Common myeloid progenitor, CD34-positive (primary cell): ENCODE measurements at regions not wholly inside any gene's neighbourhood (a gene's known extent, or its start where the extent isn't known, plus 50 kb on each side); places are given as distances from the start of the nearest gene placed in this dataset.

ENCODE experiments used
- CTCF ChIA-PET: fragments of 350-600 bp; sonication (Branson Sonifier 250); formaldehyde crosslinking; loops from one replicate; lab custom pipeline; 2021; ENCODE audit warnings: antibody characterized with exemption; lab: Charles Lee
- POLR2A ChIA-PET: fragments of 350-600 bp; sonication (Branson Sonifier 250); formaldehyde crosslinking; loops from one replicate; lab custom pipeline; 2021; ENCODE audit warnings: antibody characterized with exemption; lab: Charles Lee
- DNase-seq, 3 donors: peaks; one replicate each; pipeline versions ENCODE4 v3.0.0 to v3.0.0-alpha.2; 2013
- H3K27ac ChIP-seq, 2 experiments: 1 replicate in 1 of 2; 2 replicates in 1 of 2; pipeline ENCODE4 v1.7.0; 2013; ENCODE audit warnings: inconsistent platforms in 2 of 2, low read length in 2 of 2, mild to moderate bottlenecking in 2 of 2, low read depth in 1 of 2, moderate library complexity in 1 of 2; ENCODE audit not compliant: severe bottlenecking in 2 of 2, insufficient read depth in 1 of 2, poor library complexity in 1 of 2
- H3K27me3 ChIP-seq, 5 experiments: replicated peaks in 2 of 5; 1 replicate in 3 of 5; 2 replicates in 2 of 5; pipeline versions ENCODE4 v1.6.1 to v1.7.0; 2013; ENCODE audit warnings: low read length in 4 of 5, mild to moderate bottlenecking in 2 of 5, moderate library complexity in 2 of 5, inconsistent platforms in 1 of 5; ENCODE audit not compliant: insufficient read depth in 5 of 5, control insufficient read depth in 4 of 5
- H3K36me3 ChIP-seq, 4 experiments: 1 replicate in 2 of 4; 2 replicates in 2 of 4; pipeline versions ENCODE4 v1.6.1 to v1.7.0; 2013; ENCODE audit warnings: low read length in 3 of 4, control low read depth in 1 of 4, mild to moderate bottlenecking in 1 of 4; ENCODE audit not compliant: control insufficient read depth in 4 of 4, insufficient read depth in 4 of 4
- H3K4me1 ChIP-seq, 4 experiments: 1 replicate in 3 of 4; 2 replicates in 1 of 4; pipeline versions ENCODE4 v1.6.1 to v1.7.1; 2013; ENCODE audit warnings: low read length in 3 of 4, mild to moderate bottlenecking in 3 of 4, control low read depth in 1 of 4, inconsistent platforms in 1 of 4, moderate library complexity in 1 of 4; ENCODE audit not compliant: control insufficient read depth in 4 of 4, insufficient read depth in 4 of 4; ENCODE audit errors: control extremely low read depth in 1 of 4
- H3K4me3 ChIP-seq, 7 experiments: 1 replicate in 4 of 7; 2 replicates in 3 of 7; pipeline versions ENCODE4 v1.5.1 to v1.7.0; 2013; ENCODE audit warnings: mild to moderate bottlenecking in 7 of 7, low read length in 6 of 7, moderate library complexity in 6 of 7, inconsistent platforms in 2 of 7, low read depth in 2 of 7, control low read depth in 1 of 7; ENCODE audit not compliant: insufficient read depth in 4 of 7, control insufficient read depth in 1 of 7; ENCODE audit errors: extremely low read depth in 1 of 7
- H3K9me3 ChIP-seq, 5 experiments: 1 replicate in 4 of 5; 2 replicates in 1 of 5; pipeline versions ENCODE4 v1.6.1 to v1.7.1; 2013; ENCODE audit warnings: low read length in 4 of 5, mild to moderate bottlenecking in 2 of 5, inconsistent platforms in 1 of 5, low read depth in 1 of 5, moderate library complexity in 1 of 5; ENCODE audit not compliant: control insufficient read depth in 4 of 5, insufficient read depth in 2 of 5; ENCODE audit errors: control extremely low read depth in 1 of 5
- WGBS: methylation state at CpG from one replicate; pipeline ENCODE4 v1.1.5; 2013; ENCODE audit not compliant: insufficient coverage; 5-methylcytosine and 5-hydroxymethylcytosine counted together

DNA sequence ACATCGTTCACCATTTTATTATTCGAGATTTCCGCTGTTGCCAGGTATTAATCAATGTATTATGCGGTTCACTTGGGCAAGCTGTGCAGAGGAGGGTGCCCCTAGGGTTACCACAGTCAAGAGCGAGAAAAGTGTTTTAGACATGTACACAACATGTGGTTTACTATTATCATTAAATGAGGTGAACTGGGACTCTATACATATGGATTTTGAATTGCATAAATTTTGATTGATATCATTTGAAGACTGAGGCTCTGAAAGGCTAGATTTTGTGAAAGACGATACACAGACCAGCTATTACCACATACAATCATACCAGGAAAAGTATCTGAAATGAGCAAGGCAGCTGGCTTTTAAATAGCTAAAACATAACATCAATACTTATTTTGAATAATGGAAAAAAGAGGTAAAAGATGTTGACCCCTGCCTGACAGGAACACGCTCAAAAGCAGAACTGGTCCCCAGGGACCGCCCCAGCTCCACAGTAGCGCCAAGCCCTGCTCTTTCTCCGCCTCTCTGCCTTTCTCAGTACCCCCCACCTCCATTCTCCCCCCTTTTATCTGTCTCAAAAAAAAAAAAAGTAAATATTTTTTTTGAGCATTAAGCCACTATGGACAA, 413.4 kb upstream of the MKI67 start:
- Histone ChIP-seq H3K36me3 (no peaks in the 10 kb centered on the region), H3K4me3 (no peak overlapping the region), H3K9me3 (no peaks in the 10 kb centered on the region), H3K27me3 (peaks cover 25 to 99% (median 67%) of the 10 kb centered on the region in 5 experiments), H3K27ac (no peak overlapping the region), H3K4me1 (peaks cover 0 to 8% (median 4%) of the 10 kb centered on the region in 4 experiments)
- ChIA-PET CTCF (interaction anchor here (0.6 to 1.3 kb wide), 4 partner anchors 8 to 30 kb away, joined by 3 to 6 read pairs (median 4); no protein-coding TSS in a partner anchor), POLR2A (no interaction called here)
- DNase-seq, result peak in 2 of 3 donors; percentile 18 to 19
- 60% methylated on average over 5 of the region's 10 CpGs for WGBS

GRCh38 chr10:128540128-128540762, 414.0 kb upstream of the MKI67 start:
- H3K4me3 ChIP-seq, result no peak overlapping the region
- H3K27ac ChIP-seq, result no peak overlapping the region
- H3K9me3 ChIP-seq, result no peaks in the 10 kb centered on the region
- CTCF ChIA-PET, result interaction anchor here (1.0 to 1.3 kb wide), 3 partner anchors 9 to 31 kb away, joined by 3 to 6 read pairs (median 4); no protein-coding TSS in a partner anchor
- H3K36me3 ChIP-seq, result no peaks in the 10 kb centered on the region
- H3K4me1 ChIP-seq, result peaks cover 0 to 8% (median 4%) of the 10 kb centered on the region in 4 experiments
- POLR2A ChIA-PET, result no interaction called here
- peaks cover 24 to 99% (median 63%) of the 10 kb centered on the region in 5 experiments for H3K27me3 ChIP-seq
- WGBS, result 8% methylated on average over 36 of the region's 38 CpGs
- no peak for DNase-seq

DNA sequence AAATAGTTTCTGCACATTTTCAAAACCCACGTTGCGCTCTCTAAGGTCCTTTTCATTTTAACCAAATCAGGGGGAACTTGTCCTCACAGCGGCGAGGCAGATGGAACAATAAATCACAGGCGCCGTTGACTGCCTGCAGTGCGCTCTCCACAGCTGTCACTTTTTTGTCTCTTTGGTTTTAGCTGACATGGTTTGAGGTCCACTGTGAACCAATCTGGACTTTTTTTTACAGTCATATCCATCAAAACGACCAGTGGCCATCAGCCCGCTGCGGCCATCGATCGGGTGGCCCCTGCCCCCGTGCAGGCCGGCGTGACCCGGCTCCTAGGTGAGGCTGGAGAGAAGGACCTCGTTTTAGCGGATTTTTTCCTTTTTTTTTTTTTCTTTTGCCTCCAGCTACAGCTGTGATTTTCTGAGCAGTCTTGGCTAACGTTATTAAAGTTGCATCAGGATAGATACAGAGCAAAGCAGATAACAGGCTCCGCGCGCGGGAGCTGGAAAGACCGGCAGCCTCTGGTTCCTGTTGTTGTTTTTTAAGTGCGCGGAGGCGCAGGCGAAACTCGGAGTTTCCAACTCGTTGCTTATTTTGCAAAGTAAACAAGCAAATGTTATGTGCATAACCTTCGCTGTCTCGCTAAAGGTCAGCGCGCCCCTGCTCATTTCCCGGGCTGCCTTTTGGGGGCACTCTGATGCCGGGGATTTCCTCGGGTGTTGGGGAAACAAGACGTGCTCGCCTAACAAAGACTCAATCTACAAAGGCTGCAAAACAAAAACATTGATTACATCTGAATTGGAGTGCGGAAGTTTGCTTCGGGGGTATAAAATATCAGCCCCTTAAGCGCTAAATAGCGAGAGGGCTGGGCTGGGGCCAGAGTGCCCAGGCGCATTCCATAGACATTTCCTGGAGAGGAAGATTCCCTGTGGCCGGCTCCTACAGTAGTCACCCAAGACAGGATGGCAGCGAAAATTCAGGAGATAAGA, 414.8 kb upstream of the MKI67 start:
- no peak overlapping the region for H3K27ac ChIP-seq
- ChIA-PET CTCF (no interaction called here), POLR2A (no interaction called here)
- WGBS, result 5% methylated on average over 46 of the region's 46 CpGs
- DNase-seq, result peak; percentile 11 to 23 (median 12)
- no peak overlapping the region for H3K4me3 ChIP-seq
- no peaks in the 10 kb centered on the region for H3K9me3 ChIP-seq
- no peaks in the 10 kb centered on the region for H3K36me3 ChIP-seq
- H3K27me3 ChIP-seq, result peaks cover 16 to 99% (median 56%) of the 10 kb centered on the region in 5 experiments
- peaks cover 0 to 8% (median 4%) of the 10 kb centered on the region in 4 experiments for H3K4me1 ChIP-seq

GRCh38 chr10:128541926-128542475, 415.8 kb upstream of the MKI67 start:
- POLR2A ChIA-PET, result no interaction called here
- Histone ChIP-seq H3K9me3 (no peaks in the 10 kb centered on the region), H3K4me3 (no peak overlapping the region), H3K27me3 (peaks cover 14 to 100% (median 54%) of the 10 kb centered on the region in 5 experiments), H3K4me1 (peaks cover 0 to 8% (median 4%) of the 10 kb centered on the region in 4 experiments), H3K27ac (no peak overlapping the region), H3K36me3 (no peaks in the 10 kb centered on the region)
- CTCF ChIA-PET, result interaction anchor here (0.6 to 0.8 kb wide), 2 partner anchors 11 to 387 kb away, joined by 3 read pairs; no protein-coding TSS in a partner anchor
- 71% methylated on average over 1 of the region's 2 CpGs for WGBS
- DNase-seq, result no peak

DNA sequence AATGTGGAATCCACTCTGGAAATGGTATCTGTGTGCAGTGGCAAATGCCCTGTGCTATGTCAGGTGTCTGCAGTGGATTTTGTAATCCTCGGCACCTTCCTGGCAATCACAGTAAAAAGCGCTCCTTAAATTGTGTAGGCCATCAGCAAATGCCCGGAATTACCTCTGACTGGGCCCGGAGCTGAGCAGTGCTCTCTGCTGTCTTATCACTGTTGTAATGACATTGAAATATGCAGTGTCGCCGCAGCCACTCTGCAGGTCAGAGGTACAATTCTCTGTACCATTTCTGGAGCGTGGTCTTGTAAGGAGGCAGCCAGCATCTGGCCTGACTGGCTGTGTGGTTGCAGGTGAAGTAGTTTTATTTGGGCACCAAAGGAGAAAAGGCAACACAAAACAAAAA, 416.4 kb upstream of the MKI67 start:
- H3K36me3 ChIP-seq, result no peaks in the 10 kb centered on the region
- no peak overlapping the region for H3K4me3 ChIP-seq
- no peak for DNase-seq
- H3K4me1 ChIP-seq, result peaks cover 0 to 8% (median 4%) of the 10 kb centered on the region in 4 experiments
- POLR2A ChIA-PET, result no interaction called here
- no peaks in the 10 kb centered on the region for H3K9me3 ChIP-seq
- WGBS, result 86% methylated on average over 6 of the region's 7 CpGs
- no peak overlapping the region for H3K27ac ChIP-seq
- H3K27me3 ChIP-seq, result peaks cover 14 to 100% (median 52%) of the 10 kb centered on the region in 5 experiments
- CTCF ChIA-PET, result no interaction called here

- no peak for DNase-seq
- H3K9me3 ChIP-seq, result no peaks in the 10 kb centered on the region
- H3K27me3 ChIP-seq, result peaks cover 14 to 98% (median 47%) of the 10 kb centered on the region in 5 experiments
- H3K36me3 ChIP-seq, result no peaks in the 10 kb centered on the region
- 92% methylated on average over 12 of the region's 12 CpGs for WGBS
- ChIA-PET CTCF (no interaction called here), POLR2A (no interaction called here)
- no peak overlapping the region for H3K4me3 ChIP-seq
- H3K4me1 ChIP-seq, result peaks cover 0 to 8% (median 4%) of the 10 kb centered on the region in 4 experiments
- no peak overlapping the region for H3K27ac ChIP-seq
Measured at GRCh38 chr10:128543151-128543550, 416.9 kb upstream of the MKI67 start.
